ENCODE measurements at regions not wholly inside any gene's neighbourhood (a gene's known extent, or its start where the extent isn't known, plus 50 kb on each side); places are given as distances from the start of the nearest gene placed in this dataset.

- POLR2A ChIA-PET: no interaction called here
- TF ChIP-seq CTCF (IDR thresholded peaks at IDR 0.05; ENCODE audit: control extremely low read depth, extremely low read depth, low read depth, missing control alignments): no peak
- CTCF ChIA-PET: no interaction called here
- DNase-seq (ENCODE audit: extremely low spot score): no peak
Observed at GRCh38 chr7:145899938-145900337, 216.7 kb upstream of the CNTNAP2 start.

- POLR2A ChIA-PET: no interaction called here
- no peak for TF ChIP-seq CTCF (IDR thresholded peaks at IDR 0.05; ENCODE audit: control extremely low read depth, extremely low read depth, low read depth, missing control alignments)
- no peak for DNase-seq (ENCODE audit: extremely low spot score)
- CTCF ChIA-PET: interaction anchor here (1.0 to 2.7 kb wide), 2 partner anchors 8 to 12 kb away, joined by 3 to 9 read pairs; no protein-coding TSS in a partner anchor
Observed at GRCh38 chr7:145893925-145894535, 222.6 kb upstream of the CNTNAP2 start.

- POLR2A ChIA-PET: no interaction called here
- TF ChIP-seq CTCF (IDR thresholded peaks at IDR 0.05; ENCODE audit: control extremely low read depth, extremely low read depth, low read depth, missing control alignments): no peak
- CTCF ChIA-PET: no interaction called here
- DNase-seq (ENCODE audit: extremely low spot score): no peak
Observed at GRCh38 chr7:145884716-145885514, 231.7 kb upstream of the CNTNAP2 start.

- CTCF ChIA-PET: no interaction called here
Observed at GRCh38 chr7:145876376-145876775, 240.2 kb upstream of the CNTNAP2 start.

GRCh38 chr7:145875267-145875666 lies 241.3 kb upstream of the CNTNAP2 start:
- POLR2A ChIA-PET: no interaction called here
- CTCF ChIA-PET: no interaction called here
- TF ChIP-seq CTCF (IDR thresholded peaks at IDR 0.05; ENCODE audit: control extremely low read depth, extremely low read depth, low read depth, missing control alignments): no peak
- no peak for DNase-seq (ENCODE audit: extremely low spot score)

More at GRCh38 chr7:145876376-145876775, 240.2 kb upstream of the CNTNAP2 start:
- no peak for TF ChIP-seq CTCF (IDR thresholded peaks at IDR 0.05; ENCODE audit: control extremely low read depth, extremely low read depth, low read depth, missing control alignments)
- POLR2A ChIA-PET: no interaction called here
- no peak for DNase-seq (ENCODE audit: extremely low spot score)

- DNase-seq (ENCODE audit: extremely low spot score): no peak
- POLR2A ChIA-PET: no interaction called here
- CTCF ChIA-PET: interaction anchor here (1.1 to 1.8 kb wide), 2 partner anchors 9 to 11 kb away, joined by 3 to 5 read pairs; no protein-coding TSS in a partner anchor
- no peak for TF ChIP-seq CTCF (IDR thresholded peaks at IDR 0.05; ENCODE audit: control extremely low read depth, extremely low read depth, low read depth, missing control alignments)
Observed at GRCh38 chr7:145868935-145869334, 247.7 kb upstream of the CNTNAP2 start.

Data from GM10248 (cell line).